ENCODE measurements at regions not wholly inside any gene's neighbourhood (a gene's known extent, or its start where the extent isn't known, plus 50 kb on each side); places are given as distances from the start of the nearest gene placed in this dataset.

DNA sequence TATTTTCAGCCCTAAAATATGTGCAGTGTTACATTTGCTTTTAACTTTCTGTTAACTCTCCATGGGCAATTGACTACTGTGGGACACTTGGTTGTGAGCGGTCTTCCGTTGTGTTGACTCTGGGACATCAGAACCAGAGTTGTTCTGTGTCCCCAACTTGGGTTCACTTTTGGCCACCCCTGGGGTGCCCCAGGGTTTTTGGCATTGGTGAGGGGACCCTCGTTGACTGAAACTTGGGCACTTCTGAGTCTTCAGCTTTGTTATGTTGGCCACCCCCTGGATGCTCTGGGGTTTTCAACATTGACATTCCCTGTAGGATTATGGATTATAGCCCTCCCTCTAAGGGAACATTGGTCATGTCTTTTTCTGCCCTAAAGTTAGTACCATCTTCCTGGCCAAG, 57.1 kb downstream of the OR10H4 start (continued):
- no peak for TF ChIP-seq BCL11A (IDR thresholded peaks at IDR 0.05; ENCODE audit: low read depth in 2 of 2, low read length in 2 of 2)
- no peak for TF ChIP-seq BRCA1 (IDR thresholded peaks at IDR 0.05; ENCODE audit: low read depth, low read length)
- TF ChIP-seq JUND (IDR thresholded peaks at IDR 0.05; ENCODE audit: low read length): no peak
- no peak for TF ChIP-seq GABPA (IDR thresholded peaks at IDR 0.05; ENCODE audit: borderline replicate concordance, insufficient read depth, low read length)
- TF ChIP-seq CREB1 (IDR thresholded peaks at IDR 0.05): no peak
- TF ChIP-seq, protein P1, sequence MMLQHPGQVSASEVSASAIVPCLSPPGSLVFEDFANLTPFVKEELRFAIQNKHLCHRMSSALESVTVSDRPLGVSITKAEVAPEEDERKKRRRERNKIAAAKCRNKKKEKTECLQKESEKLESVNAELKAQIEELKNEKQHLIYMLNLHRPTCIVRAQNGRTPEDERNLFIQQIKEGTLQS (IDR thresholded peaks at IDR 0.05; ENCODE audit: insufficient read depth, low read depth, low read length): no peak

Data from H1 (cell line).